HAP-1 (cell line): ENCODE measurements at regions not wholly inside any gene's neighbourhood (a gene's known extent, or its start where the extent isn't known, plus 50 kb on each side); places are given as distances from the start of the nearest gene placed in this dataset.
"Not testable (repeated sequence)": the region's sequence is repeated elsewhere in the genome, so short reads cannot be mapped to it uniquely, and the experiment has no call there.

Experiments used
- DNase-seq, 2 experiments: peaks; one replicate each; pipeline ENCODE4 v3.0.0-alpha.2; 2016 to 2020; ENCODE audit warnings: low spot score in 2 of 2
- H3K27me3 ChIP-seq: fragments of 250-450 bp; sonication (Bioruptor Pico); 2 replicates; pipeline ENCODE4 v1.5.1; 2020; ENCODE audit warnings: low read depth, mild to moderate bottlenecking, moderate library complexity
- H3K36me3 ChIP-seq: fragments of 250-450 bp; sonication (Bioruptor Pico); replicated peaks from 2 replicates; pipeline ENCODE4 v1.5.1; 2020; ENCODE audit warnings: mild to moderate bottlenecking
- H3K4me1 ChIP-seq: fragments of 250-450 bp; sonication (Bioruptor Pico); 2 replicates; pipeline ENCODE4 v1.5.1; 2020; ENCODE audit warnings: mild to moderate bottlenecking
- H3K4me3 ChIP-seq: fragments of 250-450 bp; sonication (Bioruptor Pico); 2 replicates; pipeline ENCODE4 v1.5.1; 2020; ENCODE audit warnings: mild to moderate bottlenecking, moderate library complexity
- H3K9me3 ChIP-seq: fragments of 250-450 bp; sonication (Bioruptor Pico); 2 replicates; pipeline ENCODE4 v1.5.1; 2020; ENCODE audit warnings: mild to moderate bottlenecking, moderate library complexity
- in situ Hi-C: fragments of 300-500 bp; cut with MboI; formaldehyde crosslinking; loops from 3 replicates; pipeline ENCODE4 v1.14.3; 2020; ENCODE audit warnings: low sequenced_read_pairs, inconsistent platforms, mixed read lengths

- Histone ChIP-seq H3K4me1 (peaks cover 23% of the 10 kb centered on the region), H3K4me3 (no peak overlapping the region), H3K9me3 (no peaks in the 10 kb centered on the region), H3K36me3 (no peaks in the 10 kb centered on the region), H3K27me3 (no peaks in the 10 kb centered on the region)
- DNase-seq = peak; percentile 56 to 83
- in situ Hi-C loops = no loop called here
Measured at GRCh38 chr14:82626156-82627066, 1092.8 kb upstream of the SEL1L start.

GRCh38 chr14:82635915-82636314 is 1102.3 kb upstream of the SEL1L start:
- Histone ChIP-seq H3K27me3 (no peaks in the 10 kb centered on the region), H3K9me3 (no peaks in the 10 kb centered on the region; the same call in 1 of the 2 replicates), H3K4me3 (no peak overlapping the region), H3K36me3 (no peaks in the 10 kb centered on the region), H3K4me1 (peaks cover 30% of the 10 kb centered on the region)
- in situ Hi-C loops = no loop called here
- DNase-seq = peak; percentile 16 to 97

- H3K36me3 ChIP-seq = no peaks in the 10 kb centered on the region
- no peak overlapping the region for H3K4me3 ChIP-seq
- peaks cover 30% of the 10 kb centered on the region for H3K4me1 ChIP-seq
- peak; percentile 76 to 82 for DNase-seq
- H3K27me3 ChIP-seq = no peaks in the 10 kb centered on the region
- in situ Hi-C loops = no loop called here
- no peaks in the 10 kb centered on the region; the same call in 1 of the 2 replicates for H3K9me3 ChIP-seq
Measured at GRCh38 chr14:82636426-82636825, 1102.8 kb upstream of the SEL1L start.

GRCh38 chr14:82641050-82641540 is 1107.4 kb upstream of the SEL1L start:
- Histone ChIP-seq H3K27me3 (no peaks in the 10 kb centered on the region), H3K4me1 (peaks cover 18% of the 10 kb centered on the region), H3K4me3 (no peak overlapping the region), H3K9me3 (no peaks in the 10 kb centered on the region), H3K36me3 (no peaks in the 10 kb centered on the region)
- no peak for DNase-seq
- in situ Hi-C loops = no loop called here

- H3K9me3 ChIP-seq = no peaks in the 10 kb centered on the region
- no peaks in the 10 kb centered on the region for H3K36me3 ChIP-seq
- in situ Hi-C loops = no loop called here
- H3K4me1 ChIP-seq = peaks cover 5% of the 10 kb centered on the region
- DNase-seq = no peak
- no peak overlapping the region for H3K4me3 ChIP-seq
- no peaks in the 10 kb centered on the region for H3K27me3 ChIP-seq
Measured at GRCh38 chr14:82642425-82642824, 1108.8 kb upstream of the SEL1L start.

GRCh38 chr14:82647088-82647810 is 1113.6 kb upstream of the SEL1L start:
- Histone ChIP-seq H3K36me3 (no peaks in the 10 kb centered on the region), H3K9me3 (no peaks in the 10 kb centered on the region), H3K4me3 (no peak overlapping the region), H3K27me3 (no peaks in the 10 kb centered on the region), H3K4me1 (no peaks in the 10 kb centered on the region)
- no peak for DNase-seq
- in situ Hi-C loops = no loop called here

- H3K27me3 ChIP-seq = no peaks in the 10 kb centered on the region
- no peaks in the 10 kb centered on the region for H3K9me3 ChIP-seq
- DNase-seq = no peak
- H3K36me3 ChIP-seq = no peaks in the 10 kb centered on the region
- peaks cover 5% of the 10 kb centered on the region for H3K4me1 ChIP-seq
- in situ Hi-C loops = no loop called here
- no peak overlapping the region for H3K4me3 ChIP-seq
Measured at GRCh38 chr14:82655770-82656169, 1122.1 kb upstream of the SEL1L start.

GRCh38 chr14:82657186-82657675 is 1123.6 kb upstream of the SEL1L start:
- no peak for DNase-seq
- Histone ChIP-seq H3K27me3 (no peaks in the 10 kb centered on the region), H3K4me1 (peaks cover 5% of the 10 kb centered on the region), H3K9me3 (no peaks in the 10 kb centered on the region), H3K36me3 (no peaks in the 10 kb centered on the region), H3K4me3 (no peak overlapping the region)
- in situ Hi-C loops = no loop called here

- DNase-seq = no peak
- no peaks in the 10 kb centered on the region for H3K4me1 ChIP-seq
- in situ Hi-C loops = no loop called here
- H3K27me3 ChIP-seq = no peaks in the 10 kb centered on the region
- H3K36me3 ChIP-seq = no peaks in the 10 kb centered on the region
- no peak overlapping the region for H3K4me3 ChIP-seq
- H3K9me3 ChIP-seq = no peaks in the 10 kb centered on the region
Measured at GRCh38 chr14:82661258-82661657, 1127.6 kb upstream of the SEL1L start.

GRCh38 chr14:82667006-82667405 is 1133.4 kb upstream of the SEL1L start:
- H3K27me3 ChIP-seq = no peaks in the 10 kb centered on the region
- in situ Hi-C loops = no loop called here
- no peak for DNase-seq
- no peaks in the 10 kb centered on the region for H3K9me3 ChIP-seq
- no peaks in the 10 kb centered on the region for H3K4me1 ChIP-seq
- no peak overlapping the region for H3K4me3 ChIP-seq
- no peaks in the 10 kb centered on the region for H3K36me3 ChIP-seq

- no peaks in the 10 kb centered on the region for H3K9me3 ChIP-seq
- no peaks in the 10 kb centered on the region for H3K4me1 ChIP-seq
- in situ Hi-C loops = no loop called here
- H3K4me3 ChIP-seq = no peak overlapping the region
- H3K36me3 ChIP-seq = no peaks in the 10 kb centered on the region
- no peak for DNase-seq
- H3K27me3 ChIP-seq = no peaks in the 10 kb centered on the region
Measured at GRCh38 chr14:82667501-82667900, 1133.8 kb upstream of the SEL1L start.

- Histone ChIP-seq H3K27me3 (no peaks in the 10 kb centered on the region), H3K9me3 (no peaks in the 10 kb centered on the region), H3K4me3 (no peak overlapping the region), H3K4me1 (no peaks in the 10 kb centered on the region), H3K36me3 (no peaks in the 10 kb centered on the region)
- in situ Hi-C loops = no loop called here
- no peak for DNase-seq
Measured at GRCh38 chr14:82676403-82676802, 1142.8 kb upstream of the SEL1L start.

- Histone ChIP-seq H3K4me3 (no peak overlapping the region), H3K27me3 (no peaks in the 10 kb centered on the region), H3K9me3 (no peaks in the 10 kb centered on the region), H3K36me3 (no peaks in the 10 kb centered on the region), H3K4me1 (no peaks in the 10 kb centered on the region)
- in situ Hi-C loops = no loop called here
- DNase-seq = no peak
Measured at GRCh38 chr14:82689948-82690347, 1156.3 kb upstream of the SEL1L start.

GRCh38 chr14:82691191-82691590 is 1157.5 kb upstream of the SEL1L start:
- in situ Hi-C loops, H3K4me1 ChIP-seq, H3K9me3 ChIP-seq, DNase-seq, H3K27me3 ChIP-seq, H3K36me3 ChIP-seq, H3K4me3 ChIP-seq: not testable (repeated sequence)
